HepG2 (cell line): ENCODE measurements at regions not wholly inside any gene's neighbourhood (a gene's known extent, or its start where the extent isn't known, plus 50 kb on each side); places are given as distances from the start of the nearest gene placed in this dataset.

Experiments used
- CTCF ChIP-seq: sonication (generic); formaldehyde crosslinking; IDR thresholded peaks from 2 replicates; pipeline ENCODE4 v1.5.0; 2020; ENCODE audit warnings: mild to moderate bottlenecking, missing genetic modification reagents, moderate library complexity
- GPN1 ChIP-seq: sonication (generic); formaldehyde crosslinking; IDR thresholded peaks from 2 replicates; pipeline ENCODE4 v1.5.1; 2020; ENCODE audit warnings: missing genetic modification reagents, borderline replicate concordance
- MXI1 ChIP-seq: IDR thresholded peaks from 3 replicates; pipeline ENCODE4 v1.6.1; 2012; ENCODE audit warnings: low read depth, low read length, inconsistent platforms, borderline replicate concordance
- TCF7L2 ChIP-seq: IDR thresholded peaks from 2 replicates; pipeline ENCODE4 v1.6.1; 2011; ENCODE audit warnings: mild to moderate bottlenecking, low read depth, low read length, moderate library complexity

GRCh38 chr5:138668451-138669380, 84.5 kb upstream of the CTNNA1 start:
- no peak for TF ChIP-seq MXI1
- no peak for TF ChIP-seq TCF7L2
- TF ChIP-seq CTCF, result no peak
- TF ChIP-seq GPN1 (CRISPR knock-in tag), result no peak
